ENCODE measurements at regions not wholly inside any gene's neighbourhood (a gene's known extent, or its start where the extent isn't known, plus 50 kb on each side); places are given as distances from the start of the nearest gene placed in this dataset.

DNA sequence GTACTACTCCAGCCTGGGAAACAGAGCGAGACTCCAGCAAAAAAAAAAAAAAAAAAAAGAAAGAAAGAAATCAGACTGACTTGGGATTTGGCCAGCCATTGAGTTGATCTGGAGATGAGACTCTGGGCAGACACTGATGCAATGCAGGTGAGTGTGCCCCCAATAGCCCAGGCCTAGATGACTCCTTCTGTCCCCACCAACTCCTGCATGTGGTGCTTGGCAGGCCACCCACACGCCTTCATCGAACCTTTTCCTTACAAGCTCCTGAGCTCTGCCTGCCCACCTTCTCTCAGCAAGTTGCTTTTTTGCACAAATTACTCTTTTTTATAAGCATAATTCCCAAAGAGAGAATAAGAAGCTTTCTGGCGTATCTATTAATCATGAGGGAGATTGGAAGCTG is 97.9 kb upstream of the MBNL2 start:
- TF ChIP-seq, protein P1, sequence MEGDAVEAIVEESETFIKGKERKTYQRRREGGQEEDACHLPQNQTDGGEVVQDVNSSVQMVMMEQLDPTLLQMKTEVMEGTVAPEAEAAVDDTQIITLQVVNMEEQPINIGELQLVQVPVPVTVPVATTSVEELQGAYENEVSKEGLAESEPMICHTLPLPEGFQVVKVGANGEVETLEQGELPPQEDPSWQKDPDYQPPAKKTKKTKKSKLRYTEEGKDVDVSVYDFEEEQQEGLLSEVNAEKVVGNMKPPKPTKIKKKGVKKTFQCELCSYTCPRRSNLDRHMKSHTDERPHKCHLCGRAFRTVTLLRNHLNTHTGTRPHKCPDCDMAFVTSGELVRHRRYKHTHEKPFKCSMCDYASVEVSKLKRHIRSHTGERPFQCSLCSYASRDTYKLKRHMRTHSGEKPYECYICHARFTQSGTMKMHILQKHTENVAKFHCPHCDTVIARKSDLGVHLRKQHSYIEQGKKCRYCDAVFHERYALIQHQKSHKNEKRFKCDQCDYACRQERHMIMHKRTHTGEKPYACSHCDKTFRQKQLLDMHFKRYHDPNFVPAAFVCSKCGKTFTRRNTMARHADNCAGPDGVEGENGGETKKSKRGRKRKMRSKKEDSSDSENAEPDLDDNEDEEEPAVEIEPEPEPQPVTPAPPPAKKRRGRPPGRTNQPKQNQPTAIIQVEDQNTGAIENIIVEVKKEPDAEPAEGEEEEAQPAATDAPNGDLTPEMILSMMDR (IDR thresholded peaks at IDR 0.05) = no peak
- no peak for TF ChIP-seq POLR2AphosphoS5 (IDR thresholded peaks at IDR 0.05; ENCODE audit: low read depth, low read length)
- TF ChIP-seq TCF12 (IDR thresholded peaks at IDR 0.05) = no peak
- no peak for TF ChIP-seq MEF2A (IDR thresholded peaks at IDR 0.05; ENCODE audit: borderline replicate concordance, low read depth)
- no peak for TF ChIP-seq TAF1 (IDR thresholded peaks at IDR 0.05; ENCODE audit: borderline replicate concordance, low read depth, low read length)
- TF ChIP-seq GABPA (IDR thresholded peaks at IDR 0.05; ENCODE audit: low read depth) = no peak
- TF ChIP-seq, protein P2, sequence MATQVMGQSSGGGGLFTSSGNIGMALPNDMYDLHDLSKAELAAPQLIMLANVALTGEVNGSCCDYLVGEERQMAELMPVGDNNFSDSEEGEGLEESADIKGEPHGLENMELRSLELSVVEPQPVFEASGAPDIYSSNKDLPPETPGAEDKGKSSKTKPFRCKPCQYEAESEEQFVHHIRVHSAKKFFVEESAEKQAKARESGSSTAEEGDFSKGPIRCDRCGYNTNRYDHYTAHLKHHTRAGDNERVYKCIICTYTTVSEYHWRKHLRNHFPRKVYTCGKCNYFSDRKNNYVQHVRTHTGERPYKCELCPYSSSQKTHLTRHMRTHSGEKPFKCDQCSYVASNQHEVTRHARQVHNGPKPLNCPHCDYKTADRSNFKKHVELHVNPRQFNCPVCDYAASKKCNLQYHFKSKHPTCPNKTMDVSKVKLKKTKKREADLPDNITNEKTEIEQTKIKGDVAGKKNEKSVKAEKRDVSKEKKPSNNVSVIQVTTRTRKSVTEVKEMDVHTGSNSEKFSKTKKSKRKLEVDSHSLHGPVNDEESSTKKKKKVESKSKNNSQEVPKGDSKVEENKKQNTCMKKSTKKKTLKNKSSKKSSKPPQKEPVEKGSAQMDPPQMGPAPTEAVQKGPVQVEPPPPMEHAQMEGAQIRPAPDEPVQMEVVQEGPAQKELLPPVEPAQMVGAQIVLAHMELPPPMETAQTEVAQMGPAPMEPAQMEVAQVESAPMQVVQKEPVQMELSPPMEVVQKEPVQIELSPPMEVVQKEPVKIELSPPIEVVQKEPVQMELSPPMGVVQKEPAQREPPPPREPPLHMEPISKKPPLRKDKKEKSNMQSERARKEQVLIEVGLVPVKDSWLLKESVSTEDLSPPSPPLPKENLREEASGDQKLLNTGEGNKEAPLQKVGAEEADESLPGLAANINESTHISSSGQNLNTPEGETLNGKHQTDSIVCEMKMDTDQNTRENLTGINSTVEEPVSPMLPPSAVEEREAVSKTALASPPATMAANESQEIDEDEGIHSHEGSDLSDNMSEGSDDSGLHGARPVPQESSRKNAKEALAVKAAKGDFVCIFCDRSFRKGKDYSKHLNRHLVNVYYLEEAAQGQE (IDR thresholded peaks at IDR 0.05; ENCODE audit: low read depth, low read length) = no peak
- TF ChIP-seq EZH2phosphoT487 (IDR thresholded peaks at IDR 0.05; ENCODE audit: borderline replicate concordance, low read depth) = no peak
- no peak for TF ChIP-seq RAD21 (IDR thresholded peaks at IDR 0.05; ENCODE audit: low read length)
- TF ChIP-seq ELF1 (IDR thresholded peaks at IDR 0.05) = no peak
